ENCODE measurements at regions not wholly inside any gene's neighbourhood (a gene's known extent, or its start where the extent isn't known, plus 50 kb on each side); places are given as distances from the start of the nearest gene placed in this dataset.

GRCh38 chr16:66256919-66257318 is 109.6 kb upstream of the CDH5 start:
- DNase-seq (ENCODE audit: low read depth), result no peak
- TF ChIP-seq CTCF (IDR thresholded peaks at IDR 0.05; ENCODE audit: control insufficient read depth, insufficient read depth, low read depth, low read length, missing control alignments), result no peak
- H3K4me3 ChIP-seq (ENCODE audit: control insufficient read depth, low read depth, low read length), result no peak overlapping the region

GRCh38 chr16:66255647-66256046 is 110.8 kb upstream of the CDH5 start:
- H3K4me3 ChIP-seq (ENCODE audit: control insufficient read depth, low read depth, low read length), result no peak overlapping the region
- no peak for TF ChIP-seq CTCF (IDR thresholded peaks at IDR 0.05; ENCODE audit: control insufficient read depth, insufficient read depth, low read depth, low read length, missing control alignments)
- no peak for DNase-seq (ENCODE audit: low read depth)

GRCh38 chr16:66254751-66255150 is 111.7 kb upstream of the CDH5 start:
- DNase-seq (ENCODE audit: low read depth), result no peak
- no peak overlapping the region for H3K4me3 ChIP-seq (ENCODE audit: control insufficient read depth, low read depth, low read length)
- no peak for TF ChIP-seq CTCF (IDR thresholded peaks at IDR 0.05; ENCODE audit: control insufficient read depth, insufficient read depth, low read depth, low read length, missing control alignments)

- no peak for DNase-seq (ENCODE audit: low read depth)
- TF ChIP-seq CTCF (IDR thresholded peaks at IDR 0.05; ENCODE audit: control insufficient read depth, insufficient read depth, low read depth, low read length, missing control alignments), result no peak
- no peak overlapping the region for H3K4me3 ChIP-seq (ENCODE audit: control insufficient read depth, low read depth, low read length)
Measured at GRCh38 chr16:66254106-66254505, 112.4 kb upstream of the CDH5 start.

GRCh38 chr16:66251476-66252160 is 114.9 kb upstream of the CDH5 start:
- DNase-seq (ENCODE audit: low read depth), result no peak
- H3K4me3 ChIP-seq (ENCODE audit: control insufficient read depth, low read depth, low read length), result no peak overlapping the region
- TF ChIP-seq CTCF (IDR thresholded peaks at IDR 0.05; ENCODE audit: control insufficient read depth, insufficient read depth, low read depth, low read length, missing control alignments), result no peak

GRCh38 chr16:66250686-66251431 is 115.6 kb upstream of the CDH5 start:
- TF ChIP-seq CTCF (IDR thresholded peaks at IDR 0.05; ENCODE audit: control insufficient read depth, insufficient read depth, low read depth, low read length, missing control alignments), result no peak
- no peak overlapping the region; the same call in 1 of the 2 replicates for H3K4me3 ChIP-seq (ENCODE audit: control insufficient read depth, low read depth, low read length)
- no peak for DNase-seq (ENCODE audit: low read depth)

Measured in AG09309 (cell line).